ENCODE measurements at regions not wholly inside any gene's neighbourhood (a gene's known extent, or its start where the extent isn't known, plus 50 kb on each side); places are given as distances from the start of the nearest gene placed in this dataset.

DNA sequence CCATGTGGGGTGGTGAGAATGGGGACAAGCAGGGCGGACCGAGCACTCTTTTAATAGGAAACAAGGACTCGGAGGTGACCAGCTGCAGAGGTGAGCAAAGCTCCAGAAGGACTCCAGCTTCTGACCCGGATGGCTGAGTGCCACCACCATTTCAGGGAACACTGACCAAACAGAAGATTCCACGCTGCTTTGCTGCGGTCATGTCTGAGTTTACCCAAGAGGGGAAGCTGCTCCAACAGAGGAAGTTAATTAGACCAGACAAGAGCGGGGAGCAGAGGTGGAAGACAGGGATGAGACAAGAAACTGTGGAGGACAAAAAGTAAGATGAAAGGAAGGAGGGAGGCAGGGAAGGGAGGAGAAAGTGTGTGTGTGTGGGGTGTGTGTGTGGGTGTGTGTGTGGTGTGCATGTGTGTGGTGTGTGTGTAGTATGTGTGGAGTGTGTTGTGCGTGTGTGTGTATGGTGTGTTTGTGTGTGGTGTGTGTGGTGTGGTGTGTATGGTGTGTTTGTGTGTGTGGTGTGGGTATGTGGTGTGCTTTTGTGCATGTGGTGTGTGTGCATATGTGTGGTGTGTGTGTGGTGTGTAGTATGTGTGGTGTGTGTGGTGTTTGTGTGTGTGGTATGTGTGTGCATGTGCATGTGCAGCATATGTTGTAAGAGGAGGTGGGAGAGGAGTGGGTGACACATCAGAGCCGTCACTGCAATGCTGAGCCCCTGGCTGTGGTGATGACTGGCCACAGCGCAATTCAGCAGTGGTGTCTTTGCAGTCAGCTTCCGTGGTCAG is 82.2 kb upstream of the AKIP1 start:
- TF ChIP-seq, protein P1, sequence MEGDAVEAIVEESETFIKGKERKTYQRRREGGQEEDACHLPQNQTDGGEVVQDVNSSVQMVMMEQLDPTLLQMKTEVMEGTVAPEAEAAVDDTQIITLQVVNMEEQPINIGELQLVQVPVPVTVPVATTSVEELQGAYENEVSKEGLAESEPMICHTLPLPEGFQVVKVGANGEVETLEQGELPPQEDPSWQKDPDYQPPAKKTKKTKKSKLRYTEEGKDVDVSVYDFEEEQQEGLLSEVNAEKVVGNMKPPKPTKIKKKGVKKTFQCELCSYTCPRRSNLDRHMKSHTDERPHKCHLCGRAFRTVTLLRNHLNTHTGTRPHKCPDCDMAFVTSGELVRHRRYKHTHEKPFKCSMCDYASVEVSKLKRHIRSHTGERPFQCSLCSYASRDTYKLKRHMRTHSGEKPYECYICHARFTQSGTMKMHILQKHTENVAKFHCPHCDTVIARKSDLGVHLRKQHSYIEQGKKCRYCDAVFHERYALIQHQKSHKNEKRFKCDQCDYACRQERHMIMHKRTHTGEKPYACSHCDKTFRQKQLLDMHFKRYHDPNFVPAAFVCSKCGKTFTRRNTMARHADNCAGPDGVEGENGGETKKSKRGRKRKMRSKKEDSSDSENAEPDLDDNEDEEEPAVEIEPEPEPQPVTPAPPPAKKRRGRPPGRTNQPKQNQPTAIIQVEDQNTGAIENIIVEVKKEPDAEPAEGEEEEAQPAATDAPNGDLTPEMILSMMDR (conservative IDR thresholded peaks at IDR 0.05 in 1 of 2, IDR thresholded peaks at IDR 0.05 in 1 of 2; ENCODE audit: low read depth in 1 of 2, low read length in 2 of 2), result no peak
- no peak for TF ChIP-seq EZH2 (IDR thresholded peaks at IDR 0.05; ENCODE audit: low read length, missing control alignments)

Data from fibroblast of lung (primary cell).